ENCODE measurements at regions not wholly inside any gene's neighbourhood (a gene's known extent, or its start where the extent isn't known, plus 50 kb on each side); places are given as distances from the start of the nearest gene placed in this dataset.

DNA sequence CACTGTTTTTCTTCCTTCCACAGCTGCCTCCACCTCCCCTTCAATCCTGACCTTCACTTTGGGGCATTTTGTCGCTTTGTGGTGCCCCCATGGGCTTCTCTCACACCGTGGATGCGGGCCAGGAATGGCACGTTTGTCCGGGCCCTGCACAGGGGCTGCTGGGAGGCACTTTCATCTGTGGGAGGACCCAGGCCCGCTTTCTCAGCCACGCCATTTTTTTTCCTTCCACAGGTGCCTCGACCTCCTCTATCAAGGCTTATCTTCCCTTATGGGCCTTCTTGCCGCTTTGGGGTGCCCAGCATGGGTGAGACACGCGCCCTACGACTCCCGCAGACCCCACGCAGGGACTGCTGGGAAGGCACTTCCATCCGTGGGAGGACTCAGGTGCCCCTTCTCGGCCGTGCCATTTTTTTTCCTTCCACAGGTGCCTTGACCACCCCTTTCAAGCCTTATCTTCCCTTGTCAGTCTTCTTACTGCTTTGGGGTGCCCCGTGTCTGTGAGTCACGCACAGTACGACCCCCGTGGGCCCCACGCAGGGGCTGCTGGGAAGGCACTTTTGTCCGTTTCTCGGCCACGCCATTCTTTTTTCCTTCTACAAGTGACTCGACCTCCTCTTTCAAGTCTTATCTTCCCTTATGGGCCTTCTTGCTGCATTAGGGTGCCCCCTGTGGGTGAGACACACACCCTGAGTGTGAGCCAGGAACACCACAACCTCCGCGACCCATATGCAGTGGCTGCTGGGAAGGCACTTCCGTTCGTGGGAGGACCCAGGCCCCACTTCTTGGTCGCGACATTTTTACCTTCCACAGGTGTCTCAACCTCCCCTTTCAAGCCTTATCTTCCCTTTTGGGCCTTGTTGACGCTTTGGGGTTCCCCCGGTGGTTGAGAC is 270.7 kb downstream of the ALG10 start:
- TF ChIP-seq, protein P1, sequence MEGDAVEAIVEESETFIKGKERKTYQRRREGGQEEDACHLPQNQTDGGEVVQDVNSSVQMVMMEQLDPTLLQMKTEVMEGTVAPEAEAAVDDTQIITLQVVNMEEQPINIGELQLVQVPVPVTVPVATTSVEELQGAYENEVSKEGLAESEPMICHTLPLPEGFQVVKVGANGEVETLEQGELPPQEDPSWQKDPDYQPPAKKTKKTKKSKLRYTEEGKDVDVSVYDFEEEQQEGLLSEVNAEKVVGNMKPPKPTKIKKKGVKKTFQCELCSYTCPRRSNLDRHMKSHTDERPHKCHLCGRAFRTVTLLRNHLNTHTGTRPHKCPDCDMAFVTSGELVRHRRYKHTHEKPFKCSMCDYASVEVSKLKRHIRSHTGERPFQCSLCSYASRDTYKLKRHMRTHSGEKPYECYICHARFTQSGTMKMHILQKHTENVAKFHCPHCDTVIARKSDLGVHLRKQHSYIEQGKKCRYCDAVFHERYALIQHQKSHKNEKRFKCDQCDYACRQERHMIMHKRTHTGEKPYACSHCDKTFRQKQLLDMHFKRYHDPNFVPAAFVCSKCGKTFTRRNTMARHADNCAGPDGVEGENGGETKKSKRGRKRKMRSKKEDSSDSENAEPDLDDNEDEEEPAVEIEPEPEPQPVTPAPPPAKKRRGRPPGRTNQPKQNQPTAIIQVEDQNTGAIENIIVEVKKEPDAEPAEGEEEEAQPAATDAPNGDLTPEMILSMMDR (IDR thresholded peaks at IDR 0.05; ENCODE audit: low read depth, low read length): no peak
- no peak overlapping the region for H3K4me3 ChIP-seq (ENCODE audit: low read depth, low read length)

DNA sequence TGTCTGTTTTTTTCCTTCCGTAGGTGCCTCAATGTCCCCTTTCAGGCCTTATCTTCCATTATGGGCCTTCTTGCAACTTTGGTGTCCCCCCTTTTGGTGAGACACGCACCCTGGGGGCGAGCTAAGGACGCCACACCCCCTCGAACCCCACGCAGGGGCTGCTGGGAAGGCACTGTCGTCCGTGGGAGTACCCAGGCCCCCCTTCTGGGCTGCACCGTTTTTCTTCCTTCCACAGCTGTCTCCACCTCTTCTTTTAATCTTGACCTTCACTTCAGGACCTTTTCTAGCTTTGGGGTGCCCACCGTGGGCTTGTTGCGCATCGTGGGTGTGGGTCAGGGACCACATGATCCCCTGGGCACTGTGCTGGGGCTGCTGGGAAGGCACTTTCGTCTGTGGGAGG is 271.8 kb downstream of the ALG10 start:
- no peak overlapping the region for H3K4me3 ChIP-seq (ENCODE audit: low read depth, low read length)
- TF ChIP-seq, protein P1 (IDR thresholded peaks at IDR 0.05; ENCODE audit: low read depth, low read length): no peak

DNA sequence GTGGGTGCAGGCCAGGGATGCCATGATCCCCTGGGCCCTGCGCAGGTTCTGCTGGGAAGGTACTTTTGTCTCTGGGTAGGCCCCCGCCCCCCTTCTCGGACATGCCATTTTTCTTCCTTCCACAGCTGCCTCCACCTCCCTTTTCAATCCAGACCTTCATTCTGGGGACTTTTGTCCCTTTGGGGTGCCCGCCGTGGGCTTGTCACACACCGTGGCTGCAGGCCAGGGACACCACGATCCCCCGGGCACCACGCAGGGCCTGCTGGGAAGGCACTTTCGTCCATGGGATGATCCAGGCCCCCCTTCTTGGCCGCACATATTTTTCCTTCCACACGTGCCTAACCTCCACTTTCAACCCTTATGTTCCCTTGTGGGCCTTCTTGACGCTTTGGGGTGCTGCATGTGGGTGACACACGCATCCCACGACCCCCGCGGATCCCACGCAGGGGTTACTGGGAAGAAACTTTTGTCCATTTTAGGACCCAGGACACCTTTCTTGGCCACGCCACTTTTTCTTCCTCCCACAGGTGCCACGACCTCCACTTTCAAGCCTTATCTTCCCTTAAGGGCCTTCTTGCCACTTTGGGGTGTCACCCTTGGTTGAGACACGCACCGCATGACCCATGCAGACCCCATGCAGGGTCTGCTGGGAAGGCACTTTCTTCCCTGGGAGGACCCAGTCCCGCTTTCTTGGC is 272.5 kb downstream of the ALG10 start:
- H3K4me3 ChIP-seq (ENCODE audit: low read depth, low read length): no peak overlapping the region
- TF ChIP-seq, protein P1 (IDR thresholded peaks at IDR 0.05; ENCODE audit: low read depth, low read length): no peak

DNA sequence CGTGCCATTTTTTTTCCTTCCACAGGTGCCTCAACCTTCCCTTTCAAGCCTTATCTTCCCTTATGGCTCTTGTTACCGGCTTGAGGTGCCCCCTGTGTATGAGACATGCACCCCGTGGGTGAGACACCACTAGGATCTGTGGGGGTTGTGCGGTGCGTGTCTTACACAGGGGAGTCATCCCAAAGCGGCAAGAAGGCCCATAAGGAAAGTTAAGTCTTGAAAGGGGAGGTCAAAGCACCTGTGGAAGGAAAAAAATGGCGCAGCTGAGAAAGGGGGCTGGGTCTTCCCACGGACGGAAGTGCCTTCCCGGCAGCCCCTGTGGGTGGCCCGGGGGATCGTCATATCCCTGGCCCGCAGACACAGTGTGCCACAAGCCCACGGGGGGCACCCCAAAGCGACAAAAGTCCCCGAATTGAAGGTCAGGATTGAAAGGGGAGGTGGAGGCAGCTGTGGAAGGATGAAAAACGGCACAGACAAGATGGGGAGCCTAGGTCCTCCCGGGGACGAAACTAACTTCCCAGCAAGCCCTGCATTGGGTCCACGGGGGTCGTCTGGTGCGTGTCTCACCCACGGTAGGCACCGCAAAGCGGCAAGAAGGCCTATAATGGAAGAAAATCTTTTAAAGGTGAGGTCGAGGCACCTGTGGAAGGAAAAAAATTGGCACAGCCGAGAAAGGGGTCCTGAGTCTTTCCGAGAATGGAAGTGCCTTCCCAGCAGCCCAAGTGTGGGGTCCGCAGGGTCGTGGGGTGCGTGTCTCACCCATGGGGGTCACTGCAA is 273.3 kb downstream of the ALG10 start:
- H3K4me3 ChIP-seq (ENCODE audit: low read depth, low read length): no peak overlapping the region
- TF ChIP-seq, protein P1 (IDR thresholded peaks at IDR 0.05; ENCODE audit: low read depth, low read length): no peak

DNA sequence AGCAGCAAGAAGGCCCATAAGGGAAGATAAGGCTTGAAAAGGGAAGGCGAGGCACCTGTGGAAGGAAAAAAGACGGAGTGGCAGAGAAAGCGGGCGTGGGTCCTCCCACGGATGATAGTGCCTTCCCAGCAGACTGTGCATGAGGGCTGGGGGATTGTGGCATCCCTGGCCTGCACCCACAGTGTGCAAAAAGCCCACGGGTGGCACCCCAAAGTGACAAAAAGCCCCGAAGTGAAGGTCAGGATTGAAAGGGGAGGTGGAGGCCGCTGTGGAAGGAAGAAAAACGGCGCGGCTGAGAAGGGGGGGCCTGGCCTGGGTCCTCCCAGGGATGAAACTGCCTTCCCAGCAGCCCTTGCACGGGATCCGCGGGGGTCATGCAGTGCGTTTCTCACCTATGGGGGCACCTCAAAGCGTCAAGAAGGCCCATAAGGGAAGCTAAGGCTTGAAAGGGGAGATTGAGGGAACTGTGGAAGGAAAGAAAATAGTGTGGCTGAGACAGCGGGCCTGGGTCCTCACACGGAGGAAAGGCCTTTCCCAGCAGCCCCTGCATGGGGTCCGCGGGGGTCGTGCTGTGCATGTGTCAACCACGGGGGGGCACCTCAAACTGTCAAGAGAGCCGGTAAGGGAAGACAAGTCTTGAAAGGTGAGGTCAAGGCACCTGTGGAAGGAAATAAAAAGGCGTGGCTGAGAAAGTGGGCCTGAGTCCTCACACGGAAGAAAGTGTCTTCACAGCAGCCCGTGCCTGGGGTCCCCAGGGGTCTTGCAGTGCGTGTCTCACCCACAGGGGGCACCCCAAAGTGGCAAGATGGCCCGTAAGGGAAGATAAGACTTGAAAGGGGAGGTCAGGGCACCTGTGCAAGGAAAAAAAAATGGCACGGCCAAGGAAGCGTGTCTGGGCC is 274.1 kb downstream of the ALG10 start:
- TF ChIP-seq, protein P1 (IDR thresholded peaks at IDR 0.05; ENCODE audit: low read depth, low read length): no peak
- no peak overlapping the region for H3K4me3 ChIP-seq (ENCODE audit: low read depth, low read length)

DNA sequence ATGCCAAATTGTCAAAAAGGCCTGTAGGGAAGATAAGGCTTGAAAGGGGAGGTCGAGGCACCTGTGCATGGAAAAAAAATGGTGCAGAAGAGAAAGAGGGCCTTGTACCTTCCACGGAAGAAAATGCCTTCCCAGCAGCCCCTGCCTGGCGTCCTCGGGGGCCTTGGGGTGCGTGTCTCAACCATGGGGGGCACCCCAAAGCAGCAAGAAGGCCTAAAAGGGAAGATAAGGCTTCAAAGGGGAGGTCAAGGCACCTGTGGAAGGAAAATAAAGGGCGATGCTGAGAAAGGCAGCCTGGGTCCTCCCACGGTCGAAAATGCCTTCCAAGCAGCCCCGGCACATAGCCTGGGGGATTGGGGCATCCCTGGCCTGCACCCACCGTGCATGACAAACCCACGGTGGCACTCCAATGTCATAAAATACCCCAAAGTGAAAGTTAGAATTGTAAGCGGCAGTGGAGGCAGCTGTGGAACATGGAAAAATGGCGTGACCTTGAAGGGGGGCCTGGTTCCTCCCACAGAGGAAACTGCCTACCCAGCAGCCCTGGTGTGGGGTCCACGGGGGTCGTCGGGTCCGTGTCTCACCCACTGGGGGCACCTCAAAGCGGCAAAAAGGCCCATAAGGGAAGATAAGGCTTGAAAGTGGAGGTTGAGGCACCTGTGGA is 275.0 kb downstream of the ALG10 start:
- TF ChIP-seq, protein P1 (IDR thresholded peaks at IDR 0.05; ENCODE audit: low read depth, low read length): no peak
- no peak overlapping the region for H3K4me3 ChIP-seq (ENCODE audit: low read depth, low read length)
